ENCODE measurements at regions not wholly inside any gene's neighbourhood (a gene's known extent, or its start where the extent isn't known, plus 50 kb on each side); places are given as distances from the start of the nearest gene placed in this dataset.

DNA sequence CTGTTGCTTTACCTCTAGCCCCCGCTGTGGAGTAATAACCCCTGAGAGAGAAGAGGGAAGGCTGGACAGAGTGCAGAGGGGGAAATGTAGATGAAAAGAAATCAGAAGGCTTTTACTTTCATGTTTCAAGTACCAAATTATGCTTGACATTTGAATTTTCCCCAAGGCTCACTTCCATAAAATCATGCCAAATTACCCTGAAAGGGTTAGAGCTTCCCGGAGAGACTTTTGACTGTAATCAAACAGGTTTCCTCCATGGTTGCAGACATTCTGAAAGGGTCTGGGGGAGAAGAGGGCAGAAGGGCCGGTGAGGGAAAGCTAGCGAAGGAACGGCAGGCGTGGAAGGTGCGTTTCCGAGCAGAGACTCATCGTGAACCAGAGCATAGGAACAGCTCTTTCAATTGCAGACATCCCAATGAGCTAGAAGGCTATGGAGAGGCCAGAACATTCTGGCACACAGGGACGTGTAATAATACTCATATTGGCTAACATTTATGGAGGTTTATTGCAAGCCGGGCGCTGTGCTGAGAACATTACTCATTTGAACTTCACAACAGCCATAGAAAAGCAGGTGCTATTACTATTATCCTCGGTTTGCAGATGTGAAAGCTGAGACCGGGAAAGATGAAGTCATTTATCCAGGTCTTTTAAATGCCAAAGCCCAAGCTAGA, 620.8 kb upstream of the AUTS2 start:
- Histone ChIP-seq H3K27me3 (ENCODE audit: control insufficient read depth in 4 of 4, insufficient read depth in 4 of 4, low read length in 3 of 4) (peaks cover 0 to under 1% (median 0%) of the 10 kb centered on the region in 4 donors), H3K4me3 (ENCODE audit: low read depth in 1 of 3, low read length in 3 of 3) (no peak overlapping the region), H3K36me3 (ENCODE audit: control insufficient read depth in 4 of 4, insufficient read depth in 3 of 4, low read depth in 1 of 4, low read length in 3 of 4) (no peaks in the 10 kb centered on the region), H3K27ac (ENCODE audit: low read depth in 1 of 2, low read length in 2 of 2) (no peak overlapping the region), H3K4me1 (ENCODE audit: control insufficient read depth in 4 of 4, insufficient read depth in 4 of 4, low read length in 3 of 4) (no peaks in the 10 kb centered on the region), H3K9me3 (ENCODE audit: control insufficient read depth in 4 of 4, low read length in 3 of 4) (peaks cover 0 to 1% (median 0%) of the 10 kb centered on the region in 4 donors), H3K9ac (ENCODE audit: low read depth in 1 of 2, low read length in 2 of 2) (no peak overlapping the region)
- 68% methylated on average over 14 of the region's 14 CpGs for WGBS
- DNase-seq (ENCODE audit: low spot score) = no peak
- no peak for TF ChIP-seq EGR1 (IDR thresholded peaks at IDR 0.05; ENCODE audit: low read depth in 2 of 2)
- TF ChIP-seq RAD21 (IDR thresholded peaks at IDR 0.05) = no peak
- TF ChIP-seq, protein P1, sequence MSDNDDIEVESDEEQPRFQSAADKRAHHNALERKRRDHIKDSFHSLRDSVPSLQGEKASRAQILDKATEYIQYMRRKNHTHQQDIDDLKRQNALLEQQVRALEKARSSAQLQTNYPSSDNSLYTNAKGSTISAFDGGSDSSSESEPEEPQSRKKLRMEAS (IDR thresholded peaks at IDR 0.05) = no peak
- no peak for TF ChIP-seq JUND (IDR thresholded peaks at IDR 0.05)
- TF ChIP-seq RXRA (IDR thresholded peaks at IDR 0.05) = no peak
- no peak for TF ChIP-seq HNF4A (conservative IDR thresholded peaks at IDR 0.05)
- TF ChIP-seq YY1 (IDR thresholded peaks at IDR 0.05) = no peak
- TF ChIP-seq GABPA (IDR thresholded peaks at IDR 0.05 in 1 of 2, conservative IDR thresholded peaks at IDR 0.05 in 1 of 2) = no peak
- no peak for TF ChIP-seq NR2F2 (IDR thresholded peaks at IDR 0.05)
- TF ChIP-seq, protein P2, sequence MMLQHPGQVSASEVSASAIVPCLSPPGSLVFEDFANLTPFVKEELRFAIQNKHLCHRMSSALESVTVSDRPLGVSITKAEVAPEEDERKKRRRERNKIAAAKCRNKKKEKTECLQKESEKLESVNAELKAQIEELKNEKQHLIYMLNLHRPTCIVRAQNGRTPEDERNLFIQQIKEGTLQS (IDR thresholded peaks at IDR 0.05) = no peak
- no peak for TF ChIP-seq ZBTB33 (IDR thresholded peaks at IDR 0.05)
- TF ChIP-seq REST (IDR thresholded peaks at IDR 0.05) = no peak
- no peak for TF ChIP-seq SP1 (IDR thresholded peaks at IDR 0.05)
- TF ChIP-seq CTCF (IDR thresholded peaks at IDR 0.05; ENCODE audit: low read depth, low read length, missing input control) = no peak
- no peak for TF ChIP-seq TAF1 (conservative IDR thresholded peaks at IDR 0.05)
- no peak for TF ChIP-seq FOXA1 (IDR thresholded peaks at IDR 0.05)
